Body of pancreas (tissue), 4 donors: ENCODE measurements at regions not wholly inside any gene's neighbourhood (a gene's known extent, or its start where the extent isn't known, plus 50 kb on each side); places are given as distances from the start of the nearest gene placed in this dataset.

Experiments
- ATAC-seq: fragments of 150-250 bp; one replicate; pipeline ENCODE4 v1.9.1; 2016
- DNase-seq, 4 donors: peaks; one replicate each; pipeline ENCODE4 v3.0.0-alpha.2; 2019
- H3K27ac ChIP-seq, 4 donors: fragments of 200-600 bp; sonication (generic); 1 replicate in 3 of 4; 2 replicates in 1 of 4; pipeline versions ENCODE4 v1.5.1 to v1.6.1; 2016 to 2019; ENCODE audit warnings: mild to moderate bottlenecking in 1 of 4, mixed read lengths in 1 of 4, moderate library complexity in 1 of 4
- H3K27me3 ChIP-seq, 2 donors: fragments of 200-600 bp; sonication (generic); one replicate each; pipeline ENCODE4 v1.6.0; 2016; ENCODE audit warnings: mild to moderate bottlenecking in 1 of 2
- H3K36me3 ChIP-seq, 2 donors: fragments of 200-600 bp; sonication (generic); replicated peaks in 1 of 2; 2 replicates each; pipeline ENCODE4 v1.5.1; 2016; ENCODE audit warnings: low read depth in 2 of 2; ENCODE audit not compliant: insufficient read depth in 1 of 2
- H3K4me1 ChIP-seq: fragments of 200-600 bp; sonication (generic); one replicate; pipeline ENCODE4 v1.6.0; 2016
- H3K4me3 ChIP-seq, 2 donors: fragments of 200-600 bp; sonication (generic); 1 replicate in 1 of 2; 2 replicates in 1 of 2; pipeline ENCODE4 v1.5.1; 2016 to 2019
- H3K9me3 ChIP-seq, 3 donors: fragments of 200-600 bp; sonication (generic); 1 replicate in 2 of 3; 2 replicates in 1 of 3; pipeline ENCODE4 v1.5.1; 2016
- POLR2A ChIP-seq, 3 donors: fragments of 450-650 bp; IDR thresholded peaks; one replicate each; pipeline ENCODE4 v1.6.1; 2016; ENCODE audit warnings: antibody characterized with exemption in 3 of 3, mild to moderate bottlenecking in 2 of 3
- WGBS, 2 donors: methylation state at CpG; one replicate each; pipeline ENCODE4 v1.1.5; 2017; 5-methylcytosine and 5-hydroxymethylcytosine counted together
- intact Hi-C: fragments of 100-400 bp; cut with DNase I; formaldehyde crosslinking; loops from one replicate; pipeline ENCODE4 v1.15.1; 2023
- TF ChIP-seq, protein P1 (sequence below), 7 experiments: fragments of 450-650 bp in 4 of 7; fragments of 200-600 bp in 3 of 7; sonication (generic) in 3 of 7; IDR thresholded peaks; one replicate each; pipeline ENCODE4 v1.5.1; 2016 to 2019; ENCODE audit warnings: antibody characterized with exemption in 7 of 7

DNA sequence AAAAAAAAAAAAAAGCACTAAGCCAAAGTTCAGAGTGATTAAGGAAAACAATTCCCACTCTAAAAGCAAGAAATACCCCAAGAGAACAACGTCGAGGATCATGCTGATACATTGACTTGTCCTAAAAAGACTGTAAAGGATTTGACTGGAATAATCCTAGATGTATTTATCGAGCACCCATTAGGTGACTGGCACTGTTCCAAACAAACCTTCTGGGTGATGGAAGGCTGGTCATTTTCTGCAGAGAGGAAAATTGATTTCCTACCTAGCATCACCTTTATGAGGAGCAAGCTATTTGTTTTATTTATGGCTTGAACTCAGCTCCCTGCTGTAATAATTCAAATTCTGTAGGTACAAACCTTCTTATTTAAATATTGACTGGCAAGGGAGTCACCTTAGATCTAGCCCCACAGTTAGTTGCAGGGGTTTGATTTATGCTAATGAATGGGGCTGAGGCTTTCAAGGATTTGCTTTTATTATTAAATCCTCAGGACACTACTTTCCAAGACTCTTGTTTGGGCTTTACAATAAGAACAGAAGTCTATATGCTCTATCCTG lies 471.0 kb downstream of the OLFM4 start:
- no peak overlapping the region for H3K4me3 ChIP-seq
- WGBS, 2 donors = 28 to 37% methylated on average over 3 of the region's 3 CpGs
- H3K9me3 ChIP-seq = no peaks in the 10 kb centered on the region
- no peak for DNase-seq
- ATAC-seq = no peak
- intact Hi-C loops = no loop called here
- no peaks in the 10 kb centered on the region for H3K4me1 ChIP-seq
- TF ChIP-seq POLR2A (IDR thresholded peaks at IDR 0.05) = no peak
- TF ChIP-seq, protein P1, sequence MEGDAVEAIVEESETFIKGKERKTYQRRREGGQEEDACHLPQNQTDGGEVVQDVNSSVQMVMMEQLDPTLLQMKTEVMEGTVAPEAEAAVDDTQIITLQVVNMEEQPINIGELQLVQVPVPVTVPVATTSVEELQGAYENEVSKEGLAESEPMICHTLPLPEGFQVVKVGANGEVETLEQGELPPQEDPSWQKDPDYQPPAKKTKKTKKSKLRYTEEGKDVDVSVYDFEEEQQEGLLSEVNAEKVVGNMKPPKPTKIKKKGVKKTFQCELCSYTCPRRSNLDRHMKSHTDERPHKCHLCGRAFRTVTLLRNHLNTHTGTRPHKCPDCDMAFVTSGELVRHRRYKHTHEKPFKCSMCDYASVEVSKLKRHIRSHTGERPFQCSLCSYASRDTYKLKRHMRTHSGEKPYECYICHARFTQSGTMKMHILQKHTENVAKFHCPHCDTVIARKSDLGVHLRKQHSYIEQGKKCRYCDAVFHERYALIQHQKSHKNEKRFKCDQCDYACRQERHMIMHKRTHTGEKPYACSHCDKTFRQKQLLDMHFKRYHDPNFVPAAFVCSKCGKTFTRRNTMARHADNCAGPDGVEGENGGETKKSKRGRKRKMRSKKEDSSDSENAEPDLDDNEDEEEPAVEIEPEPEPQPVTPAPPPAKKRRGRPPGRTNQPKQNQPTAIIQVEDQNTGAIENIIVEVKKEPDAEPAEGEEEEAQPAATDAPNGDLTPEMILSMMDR (IDR thresholded peaks at IDR 0.05) = no peak
- H3K27ac ChIP-seq = no peak overlapping the region
- H3K27me3 ChIP-seq = no peaks in the 10 kb centered on the region
- H3K36me3 ChIP-seq = no peaks in the 10 kb centered on the region

DNA sequence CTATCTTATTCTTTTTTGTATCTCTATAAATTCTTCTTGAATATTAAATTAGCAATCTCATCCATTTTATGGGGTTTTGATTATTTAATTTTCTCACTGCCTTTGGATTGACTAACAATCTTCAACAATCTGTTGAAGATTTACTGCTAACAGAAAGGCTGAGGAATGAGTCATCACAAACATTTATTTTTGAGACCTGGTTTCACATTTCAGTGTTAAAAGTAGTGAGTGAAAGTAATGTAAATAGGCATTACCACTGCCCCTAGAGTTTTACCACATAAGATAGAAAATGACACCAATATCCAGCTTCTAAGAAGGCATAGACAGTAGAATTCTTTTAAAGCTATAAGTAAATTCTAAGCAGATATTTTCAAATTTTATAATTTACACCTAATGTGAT lies 472.8 kb downstream of the OLFM4 start:
- no peak for TF ChIP-seq POLR2A (IDR thresholded peaks at IDR 0.05)
- TF ChIP-seq, protein P1 (IDR thresholded peaks at IDR 0.05) = no peak
- no peaks in the 10 kb centered on the region for H3K4me1 ChIP-seq
- intact Hi-C loops = no loop called here
- no peaks in the 10 kb centered on the region for H3K36me3 ChIP-seq
- DNase-seq (no peak), ATAC-seq (no peak)
- H3K27ac ChIP-seq = no peak overlapping the region
- no peak overlapping the region for H3K4me3 ChIP-seq
- H3K27me3 ChIP-seq = no peaks in the 10 kb centered on the region
- H3K9me3 ChIP-seq = no peaks in the 10 kb centered on the region

DNA sequence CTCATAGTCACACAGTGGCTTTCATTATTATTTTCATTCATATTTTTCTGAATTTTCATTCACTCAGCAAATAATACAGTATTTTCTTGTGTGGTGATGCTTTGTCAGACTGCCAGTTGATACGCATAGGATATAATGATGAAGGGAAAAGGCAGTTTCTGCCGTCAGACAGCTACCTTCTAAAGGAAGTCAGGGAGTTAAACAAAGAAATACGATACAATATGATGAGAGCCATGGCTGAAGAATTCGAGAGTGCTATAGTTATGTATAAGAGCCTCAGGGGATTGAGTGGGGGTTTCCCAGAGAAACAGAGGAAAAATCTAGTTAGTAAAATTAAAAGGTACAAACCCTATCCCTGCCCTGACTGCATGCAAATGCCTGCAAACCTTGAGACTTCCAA lies 479.1 kb downstream of the OLFM4 start:
- H3K27ac ChIP-seq = no peak overlapping the region
- WGBS, 2 donors = 45 to 57% methylated on average over 4 of the region's 4 CpGs
- DNase-seq (no peak), ATAC-seq (no peak)
- no peaks in the 10 kb centered on the region for H3K27me3 ChIP-seq
- H3K4me3 ChIP-seq = no peak overlapping the region
- intact Hi-C loops = no loop called here
- no peak for TF ChIP-seq POLR2A (IDR thresholded peaks at IDR 0.05)
- TF ChIP-seq, protein P1 (IDR thresholded peaks at IDR 0.05) = no peak
- H3K4me1 ChIP-seq = no peaks in the 10 kb centered on the region
- H3K9me3 ChIP-seq = no peaks in the 10 kb centered on the region
- H3K36me3 ChIP-seq = no peaks in the 10 kb centered on the region

DNA sequence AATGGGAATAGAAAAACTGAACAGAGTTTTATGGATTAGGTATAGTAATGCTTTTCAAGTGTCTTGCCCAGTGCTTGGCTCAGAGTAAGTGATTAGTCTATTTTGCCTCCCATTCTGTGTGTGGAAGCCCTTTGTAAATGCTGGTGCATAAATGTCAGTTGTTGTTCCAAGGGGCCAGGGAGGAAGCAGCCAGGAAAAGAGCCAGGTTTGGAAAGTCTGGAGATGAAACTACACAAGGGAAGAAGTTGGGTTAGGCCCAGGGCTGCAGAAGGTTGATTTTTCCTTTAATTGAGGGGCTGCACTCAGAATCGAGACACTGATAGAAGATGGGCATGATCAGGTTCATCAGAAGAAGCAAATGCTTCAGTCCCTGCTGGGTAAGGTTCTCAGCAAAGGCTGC lies 484.0 kb downstream of the OLFM4 start:
- Histone ChIP-seq H3K4me3 (no peak overlapping the region), H3K9me3 (no peaks in the 10 kb centered on the region), H3K27ac (no peak overlapping the region), H3K36me3 (no peaks in the 10 kb centered on the region), H3K27me3 (no peaks in the 10 kb centered on the region), H3K4me1 (no peaks in the 10 kb centered on the region)
- no peak for DNase-seq
- TF ChIP-seq, protein P1 (IDR thresholded peaks at IDR 0.05) = no peak
- TF ChIP-seq POLR2A (IDR thresholded peaks at IDR 0.05) = no peak
- WGBS, 2 donors = 15 to 19% methylated on average over 1 of the region's 1 CpG
- ATAC-seq = no peak
- intact Hi-C loops = no loop called here

DNA sequence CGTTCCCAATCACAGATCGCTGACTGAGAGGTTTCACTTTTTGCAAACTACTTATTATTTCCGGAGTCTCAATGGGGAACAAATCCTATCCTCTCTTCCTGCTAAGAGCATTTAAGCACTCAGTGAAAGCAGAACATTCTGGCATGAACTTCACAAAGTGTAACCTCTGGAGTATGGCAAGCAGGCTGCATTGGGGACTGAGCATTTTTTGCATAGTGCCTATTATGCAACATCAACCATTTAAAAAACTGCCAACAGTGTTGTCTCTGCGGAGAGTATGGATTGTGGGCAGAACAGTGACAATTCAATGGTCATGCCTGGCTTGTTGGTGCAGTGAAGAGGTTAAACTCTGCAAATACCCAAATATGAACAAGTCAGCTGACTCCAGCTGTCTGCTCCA lies 484.6 kb downstream of the OLFM4 start:
- Histone ChIP-seq H3K4me1 (no peaks in the 10 kb centered on the region), H3K27me3 (no peaks in the 10 kb centered on the region), H3K9me3 (no peaks in the 10 kb centered on the region), H3K27ac (no peak overlapping the region), H3K36me3 (no peaks in the 10 kb centered on the region), H3K4me3 (no peak overlapping the region)
- WGBS, 2 donors = 50 to 60% methylated on average over 4 of the region's 4 CpGs
- DNase-seq (no peak), ATAC-seq (no peak)
- TF ChIP-seq, protein P1 (IDR thresholded peaks at IDR 0.05) = no peak
- TF ChIP-seq POLR2A (IDR thresholded peaks at IDR 0.05) = no peak
- intact Hi-C loops = no loop called here
